ENCODE measurements at regions not wholly inside any gene's neighbourhood (a gene's known extent, or its start where the extent isn't known, plus 50 kb on each side); places are given as distances from the start of the nearest gene placed in this dataset.

DNA sequence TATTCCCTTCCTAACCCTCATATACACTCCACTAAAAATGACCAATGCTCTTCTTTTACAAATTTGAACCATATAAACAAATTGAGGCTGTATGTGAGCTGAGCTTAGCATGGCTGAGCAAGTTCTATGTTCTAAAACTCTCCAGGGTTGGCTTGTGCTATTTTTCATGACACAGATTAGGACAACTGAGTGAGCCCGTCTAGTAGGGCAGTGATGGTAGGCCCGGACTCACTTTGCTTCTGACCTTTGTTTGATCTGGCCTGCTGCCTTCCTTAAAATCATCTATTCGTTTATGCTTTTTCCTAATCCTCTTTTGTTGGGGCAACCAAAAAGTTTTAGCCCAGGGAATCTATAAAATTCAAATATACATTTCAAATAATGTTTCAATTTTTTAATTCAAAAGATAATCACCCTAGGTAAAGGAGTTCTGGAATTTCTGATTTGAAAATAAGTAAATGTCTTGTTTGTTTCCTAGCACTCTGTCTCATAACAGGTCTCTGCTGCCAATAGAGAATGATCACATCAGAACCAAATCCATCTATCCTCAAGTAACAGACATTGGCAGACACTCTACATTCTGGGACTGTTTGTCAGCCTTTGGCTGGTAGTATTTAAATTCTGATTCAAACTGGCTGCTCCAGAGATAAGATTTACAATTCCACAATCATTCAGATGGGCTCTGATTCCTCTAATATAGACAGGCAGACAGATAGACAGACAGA is 217.0 kb upstream of the TARS1 start:
- DNase-seq, result no peak

DNA sequence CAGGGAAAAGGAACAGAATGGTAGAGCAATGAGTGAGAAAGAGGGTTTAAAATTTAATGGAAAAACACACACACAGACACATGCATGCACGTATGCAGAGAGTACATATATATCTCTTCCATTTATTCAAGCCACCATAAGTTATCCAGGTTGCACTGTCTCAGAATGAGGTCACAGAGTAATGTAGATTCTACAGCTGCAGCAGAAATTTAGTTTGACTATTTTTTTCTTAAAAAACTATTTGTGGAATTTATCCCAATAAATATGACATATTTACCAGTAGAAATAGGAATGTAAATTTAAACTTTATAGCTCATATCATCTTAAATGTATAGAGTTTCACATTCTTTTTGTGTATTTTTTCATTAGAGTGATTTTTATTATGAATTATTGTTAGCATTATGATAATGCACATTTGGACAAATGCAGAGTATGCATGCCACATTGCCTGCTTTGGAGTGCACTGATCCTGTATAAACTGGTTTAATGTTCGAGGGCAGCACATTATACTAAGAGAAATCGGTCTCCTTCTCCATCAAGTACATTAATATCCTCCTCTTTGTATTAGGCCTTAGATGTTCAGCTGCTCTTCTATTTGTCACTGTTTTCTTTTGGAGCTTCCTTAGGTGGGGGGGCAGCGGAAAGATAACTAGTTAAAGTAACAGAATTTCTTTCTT is 216.3 kb upstream of the TARS1 start:
- DNase-seq, result no peak

DNA sequence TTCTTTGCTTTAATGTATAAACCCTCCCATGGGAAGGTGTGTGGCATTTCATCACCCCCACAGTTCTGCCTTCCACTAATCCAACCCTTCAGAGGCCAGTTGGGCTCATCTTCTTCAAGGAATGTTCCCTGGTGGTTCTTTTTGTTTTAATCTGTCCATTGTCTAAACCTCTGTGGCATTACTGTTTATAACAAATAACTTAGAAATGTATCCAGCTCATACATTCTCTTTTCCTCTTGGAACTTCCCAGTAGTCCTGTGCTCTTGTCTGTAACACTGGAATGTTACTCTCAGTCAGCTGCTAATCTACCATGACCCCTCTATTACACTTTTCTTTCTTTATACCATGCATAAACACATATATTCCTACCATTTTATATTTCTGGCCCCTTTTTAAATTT is 213.5 kb upstream of the TARS1 start:
- DNase-seq, result no peak

DNA sequence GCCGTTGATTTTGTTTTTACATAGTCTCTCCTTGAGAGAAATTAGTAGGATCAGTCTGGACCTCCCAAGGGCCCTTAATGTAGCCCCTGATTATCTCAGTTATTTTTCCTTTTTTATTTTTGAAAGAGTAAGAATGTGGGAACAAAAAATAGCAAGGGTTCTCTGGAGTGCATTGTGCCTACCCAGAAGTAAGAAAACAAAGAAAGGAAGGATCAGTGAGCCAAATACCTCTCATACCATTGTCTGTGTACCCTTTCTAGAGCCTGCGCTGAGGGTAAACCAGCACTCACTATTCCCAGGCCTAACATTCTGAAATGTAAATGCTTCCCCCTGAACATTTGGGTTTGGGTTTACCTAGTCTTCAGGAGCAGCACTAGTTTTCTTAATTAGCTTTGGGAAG is 213.0 kb upstream of the TARS1 start:
- DNase-seq, result no peak

DNA sequence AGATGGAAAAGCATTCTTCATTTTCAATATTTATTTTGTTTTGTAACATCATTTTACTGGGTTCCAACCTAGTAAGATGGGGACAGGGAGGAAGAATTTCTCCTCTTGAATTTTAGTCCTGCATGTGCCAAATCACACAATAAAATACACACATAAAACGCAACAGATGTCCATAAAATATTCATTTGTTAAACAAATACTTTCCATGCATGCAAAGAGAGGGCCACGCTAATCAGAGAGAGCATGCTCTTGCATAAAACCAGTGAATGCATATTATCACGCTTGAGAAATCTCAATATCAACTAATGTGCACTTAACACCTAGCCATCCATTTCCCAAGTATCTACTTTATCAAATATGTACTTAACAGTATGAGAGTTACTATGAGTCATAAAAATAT is 212.6 kb upstream of the TARS1 start:
- no peak for DNase-seq

DNA sequence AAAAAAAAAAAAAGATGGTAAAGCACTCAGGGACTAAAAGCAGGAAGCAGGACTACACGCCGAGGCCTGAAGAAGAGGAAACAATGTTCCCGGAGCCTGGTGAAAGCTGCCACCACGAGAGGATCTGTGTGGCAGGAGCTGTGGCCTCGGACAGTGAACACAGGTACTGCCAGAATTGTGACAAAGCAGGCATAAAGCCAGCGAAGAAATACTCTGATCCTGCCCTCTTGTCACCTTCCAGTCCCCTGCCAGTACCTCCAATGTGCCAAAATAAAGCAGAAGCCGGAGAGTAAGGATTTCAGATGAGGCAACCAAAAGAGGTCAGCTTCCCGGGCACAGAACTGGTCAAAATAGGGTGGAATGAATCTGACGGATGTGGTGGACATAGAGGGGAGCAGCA is 211.5 kb upstream of the TARS1 start:
- no peak for DNase-seq

DNA sequence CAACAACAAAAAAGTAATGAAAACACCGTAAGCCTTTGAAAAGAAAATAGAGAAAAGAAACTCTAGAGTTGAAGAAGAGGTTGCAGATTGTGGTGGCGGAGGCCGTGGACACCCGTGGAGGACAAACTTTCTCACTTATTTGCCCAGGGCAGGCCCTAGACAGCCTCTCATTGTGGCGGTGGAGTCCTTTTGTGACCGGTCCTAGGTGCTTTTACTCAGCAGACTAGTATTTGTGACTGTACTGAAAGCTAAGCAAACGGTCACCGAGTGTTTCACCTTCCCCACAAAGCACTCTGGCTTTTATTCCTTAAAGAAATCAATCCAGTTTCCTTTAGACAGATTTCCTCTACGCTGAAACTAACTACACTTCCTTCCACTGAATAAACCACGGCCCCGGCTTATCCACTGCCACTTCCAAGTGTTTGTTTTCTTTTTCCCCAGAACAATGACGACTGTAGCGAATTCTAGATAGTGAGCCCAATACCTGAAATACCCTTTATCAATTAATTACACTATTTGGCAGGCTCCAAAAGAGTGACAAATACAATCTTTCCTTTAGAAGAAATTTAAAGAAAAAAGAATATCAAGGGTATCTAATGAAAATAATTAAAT is 210.2 kb upstream of the TARS1 start:
- no peak for DNase-seq

DNA sequence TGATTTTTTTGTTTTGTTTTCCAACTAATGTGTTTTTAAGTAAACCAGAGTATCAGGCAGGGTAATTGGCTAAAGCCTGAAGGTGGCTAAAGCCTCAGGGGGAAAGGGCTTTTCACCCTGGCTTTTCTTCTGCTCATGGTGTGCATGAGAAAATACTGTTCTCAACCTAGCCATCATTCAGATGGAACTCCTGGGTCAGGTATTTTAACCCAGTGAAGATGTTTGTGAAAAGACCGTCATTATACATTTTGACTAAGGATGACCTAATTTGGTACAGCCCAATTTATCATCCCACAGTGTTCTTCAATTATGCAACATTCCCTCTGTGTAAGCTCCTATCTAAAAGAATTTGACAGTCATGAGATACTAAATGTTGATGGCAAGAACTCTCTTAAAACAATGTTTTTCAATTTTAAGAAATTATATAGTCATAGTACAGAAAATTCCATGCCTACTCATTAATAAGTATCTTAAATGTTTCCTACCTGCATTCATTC is 209.5 kb upstream of the TARS1 start:
- DNase-seq, result no peak

DNA sequence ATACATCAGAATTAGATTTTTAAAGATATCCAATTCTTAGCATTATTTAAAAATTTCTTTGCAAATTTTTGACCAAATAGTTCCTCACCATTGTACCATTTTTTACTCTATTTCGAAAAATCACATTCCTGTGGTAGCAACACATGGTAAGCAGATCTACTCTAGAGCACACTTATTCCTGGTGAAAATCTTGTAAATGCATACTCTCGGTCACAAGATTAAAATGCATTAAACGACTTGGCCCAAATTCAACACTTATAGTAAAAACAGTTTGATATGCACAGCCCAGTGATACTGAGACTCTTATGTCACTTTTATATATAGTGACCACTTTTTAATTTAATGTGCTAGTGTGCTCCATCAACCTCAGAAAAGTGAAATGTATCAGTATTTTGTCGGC is 208.8 kb upstream of the TARS1 start:
- no peak for DNase-seq

DNA sequence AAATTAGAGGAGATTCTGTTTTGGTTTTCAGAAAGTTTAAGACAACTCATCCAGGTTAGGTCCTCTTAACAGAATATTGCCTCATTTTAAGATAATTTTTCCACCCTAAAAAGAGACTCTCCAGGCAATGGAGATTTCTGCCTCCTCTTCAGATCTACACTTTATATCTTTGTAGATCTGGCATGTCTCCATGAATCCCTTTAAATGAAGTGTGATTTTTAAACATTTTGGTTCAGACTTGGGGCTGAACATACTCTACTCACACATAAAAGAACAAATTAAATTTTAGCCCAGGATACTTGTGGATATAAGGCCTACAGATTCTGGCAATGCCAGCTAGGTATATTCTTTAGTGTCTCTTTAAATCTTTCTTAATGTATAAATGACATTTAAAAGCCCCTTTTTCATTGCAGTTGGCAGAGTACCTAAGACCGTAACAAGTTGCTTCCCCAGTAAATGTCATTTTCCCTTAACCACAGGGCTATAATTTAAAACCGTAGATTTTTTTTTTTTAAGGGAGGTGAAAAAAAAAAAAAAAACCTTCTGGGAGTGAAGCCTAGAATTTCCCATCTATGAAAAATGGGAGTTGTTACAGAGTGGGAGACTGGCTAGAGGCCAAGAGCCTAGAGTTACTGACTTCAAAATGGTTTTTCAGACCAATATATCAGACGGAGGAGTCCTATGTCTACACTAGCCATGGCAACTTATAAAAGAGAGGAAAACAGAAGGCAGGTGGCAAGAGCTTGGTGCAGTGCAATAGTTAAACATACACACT is 207.8 kb upstream of the TARS1 start:
- DNase-seq, result no peak

DNA sequence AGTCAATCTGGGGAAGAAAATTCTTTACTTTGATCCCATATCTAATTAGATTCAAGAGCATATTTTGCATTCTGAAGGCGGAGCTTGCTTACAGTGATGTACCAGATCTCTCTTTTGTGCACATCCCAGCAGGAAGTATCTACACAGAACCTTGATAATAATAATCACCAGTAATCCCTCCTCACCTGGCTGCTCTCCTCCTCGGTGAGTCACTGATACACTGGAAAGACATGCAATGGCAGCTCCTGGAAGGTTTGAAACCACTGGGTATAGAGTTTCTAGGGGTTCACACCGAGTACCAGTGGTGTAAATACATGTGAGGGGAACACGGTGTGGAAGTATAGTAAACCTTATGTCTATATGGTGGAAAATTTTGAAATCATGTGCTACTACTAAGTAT is 205.5 kb upstream of the TARS1 start:
- DNase-seq, result no peak

DNA sequence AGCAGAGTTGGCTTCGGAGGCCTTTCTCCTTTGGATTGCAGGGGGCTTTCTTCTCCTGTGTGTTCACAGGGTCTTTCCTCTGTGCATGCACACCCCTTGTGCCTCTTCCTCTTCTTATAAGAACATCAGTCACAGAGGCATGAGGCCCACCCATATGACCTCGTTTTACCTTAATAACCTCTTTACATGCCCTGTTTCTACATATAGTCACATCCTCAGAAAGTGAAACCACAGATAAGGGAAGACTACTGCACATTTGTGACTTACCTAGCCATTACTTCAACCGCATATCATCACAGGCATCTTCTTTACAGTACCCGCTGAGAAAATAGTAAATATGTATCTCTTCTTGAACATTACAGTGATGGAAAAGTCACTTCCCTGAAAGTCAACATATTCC is 204.9 kb upstream of the TARS1 start:
- peak; percentile 2 for DNase-seq

DNA sequence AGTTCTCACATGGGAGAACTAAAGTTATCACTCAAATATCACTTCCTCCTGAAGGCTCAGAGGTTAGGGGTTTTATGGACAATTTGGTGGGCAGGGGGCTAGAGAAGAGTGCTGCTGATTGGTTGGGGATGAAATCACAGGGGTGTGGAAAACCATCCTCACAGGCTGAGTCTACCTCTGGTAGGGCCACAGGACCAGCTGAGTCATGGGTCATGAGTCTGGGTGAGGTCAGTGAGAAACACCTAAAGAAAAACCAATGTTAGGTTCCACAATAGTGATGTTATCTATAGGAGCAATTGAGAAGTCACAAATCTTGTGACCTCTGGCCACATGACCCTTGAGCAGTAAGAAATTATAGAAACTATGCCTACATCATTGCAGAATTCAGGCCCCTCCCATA is 203.3 kb upstream of the TARS1 start:
- no peak for DNase-seq

DNA sequence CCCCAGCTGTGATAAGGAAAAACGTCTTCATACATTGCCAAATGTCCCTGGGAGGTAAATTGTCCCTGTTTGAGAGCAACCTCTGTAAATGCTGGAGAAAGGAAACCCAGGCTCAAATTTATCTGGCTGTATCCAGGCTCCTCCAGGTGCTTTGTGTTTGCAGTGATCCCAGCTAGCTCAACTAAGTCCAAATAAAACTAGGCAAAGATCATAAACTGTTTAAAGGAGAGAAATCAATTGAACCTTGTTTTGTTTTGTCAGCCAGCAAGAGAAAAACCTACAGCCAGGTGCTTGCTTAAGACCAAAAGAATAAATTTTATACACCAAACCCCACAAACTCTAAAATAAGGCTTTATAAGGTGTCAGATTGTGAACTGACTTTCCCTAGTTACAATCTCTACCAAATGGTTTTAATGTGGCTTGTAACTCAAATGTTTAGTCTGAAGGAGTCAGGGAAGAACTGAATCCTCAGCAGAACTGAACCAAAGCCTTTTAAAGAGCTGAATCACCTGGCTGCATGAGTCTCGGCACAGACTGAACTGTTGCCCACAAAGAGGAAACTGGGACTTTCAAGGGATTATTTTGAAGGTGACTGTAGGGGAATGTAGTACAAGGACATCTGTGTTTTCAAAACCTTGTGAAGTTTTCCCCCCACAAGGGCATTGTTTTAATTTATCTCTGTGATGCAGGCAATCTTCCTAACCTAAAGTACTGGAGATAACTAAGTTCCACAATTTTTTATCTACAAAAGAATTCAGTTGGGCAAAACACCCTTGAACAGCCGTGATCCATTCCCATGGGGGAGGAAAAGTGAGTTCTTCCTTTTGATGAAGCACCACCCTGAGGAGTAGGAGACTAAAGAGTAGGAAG is 201.7 kb upstream of the TARS1 start:
- DNase-seq, result no peak

DNA sequence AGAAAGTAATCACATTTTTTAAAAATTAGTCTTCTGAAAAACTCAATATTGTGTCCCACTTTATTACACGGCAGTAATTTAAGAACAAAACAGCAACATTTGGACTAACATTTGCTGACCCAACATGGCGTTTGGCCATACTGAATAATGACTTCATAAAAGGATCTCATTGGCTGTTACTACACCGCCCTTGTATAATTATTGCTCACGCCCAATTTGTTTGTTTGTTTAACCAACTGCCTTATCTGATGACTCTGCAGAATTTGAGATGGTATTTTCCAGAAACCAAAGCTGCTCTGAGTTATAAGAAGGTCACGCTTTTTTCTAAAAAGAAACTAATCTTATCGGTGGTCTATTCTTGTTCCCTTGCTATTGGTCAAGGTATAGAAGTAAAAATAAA is 200.2 kb upstream of the TARS1 start:
- no peak for DNase-seq

DNA sequence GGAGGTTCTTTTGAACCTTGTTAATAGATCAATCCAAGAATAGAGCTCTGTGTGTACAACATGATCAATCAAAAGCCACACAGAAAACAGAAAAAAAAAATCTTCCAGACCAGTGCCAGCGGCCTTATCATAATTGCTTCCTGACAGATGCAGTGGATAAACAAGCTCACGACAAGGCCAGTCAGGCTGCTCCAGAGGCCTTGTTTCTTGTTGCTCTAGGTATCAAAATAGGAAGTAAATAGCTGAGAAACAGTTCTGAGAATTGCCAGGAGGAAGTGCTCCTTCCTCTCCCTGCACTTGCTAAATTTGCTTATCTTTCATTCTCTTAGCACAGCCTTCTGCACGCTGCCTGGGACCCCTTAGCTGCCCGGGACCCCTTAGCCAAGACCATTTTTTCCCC is 199.0 kb upstream of the TARS1 start:
- DNase-seq, result no peak

DNA sequence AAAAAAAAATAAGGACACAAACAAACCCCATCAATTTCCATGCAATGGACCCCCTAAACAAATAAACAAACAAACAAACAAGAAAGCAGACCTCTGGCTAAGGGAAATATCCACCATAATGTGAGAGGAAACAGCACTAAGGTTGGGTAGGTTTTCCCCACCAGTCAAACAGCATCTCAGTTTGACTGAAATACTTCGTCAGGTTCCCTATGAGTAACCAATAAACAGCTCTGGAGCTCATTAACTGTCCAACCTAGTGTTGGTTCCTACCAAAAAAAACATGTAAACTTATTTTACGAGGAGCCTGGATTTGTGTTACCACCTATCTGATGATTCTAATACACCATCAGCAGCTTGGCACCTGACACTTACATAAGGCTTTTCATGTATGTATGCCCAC is 198.5 kb upstream of the TARS1 start:
- DNase-seq, result no peak

DNA sequence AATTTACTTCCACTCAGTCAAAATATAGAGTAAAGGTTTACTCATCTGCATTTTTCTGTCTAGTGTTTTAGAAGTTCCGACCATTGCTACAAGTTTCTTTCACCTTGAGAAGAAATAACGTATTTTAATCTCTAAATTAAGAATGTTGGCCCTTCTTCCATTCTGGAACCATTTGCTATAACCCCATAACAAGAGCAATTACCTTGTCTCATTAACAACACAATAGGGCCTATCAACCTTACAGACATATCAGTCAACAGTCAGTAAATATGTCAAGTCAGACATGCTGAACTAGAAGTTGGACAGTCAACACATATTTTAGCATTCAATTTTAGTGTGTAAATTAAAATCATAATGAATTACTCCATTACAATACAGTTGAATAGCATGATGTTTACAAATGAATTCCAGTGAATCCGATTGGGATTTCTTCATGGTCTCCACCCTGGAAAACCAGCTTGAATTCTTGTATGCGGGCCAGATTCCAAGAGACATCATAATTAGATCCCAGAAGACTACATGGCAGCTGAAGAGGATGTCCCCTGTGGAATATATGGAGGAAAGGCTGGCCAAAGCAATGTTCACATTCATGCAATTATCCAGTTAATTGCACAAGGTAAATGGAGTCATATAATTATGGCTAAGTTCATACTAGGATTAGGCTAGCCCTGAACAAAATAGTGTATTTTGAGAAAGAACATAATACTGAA is 196.2 kb upstream of the TARS1 start:
- no peak for DNase-seq

DNA sequence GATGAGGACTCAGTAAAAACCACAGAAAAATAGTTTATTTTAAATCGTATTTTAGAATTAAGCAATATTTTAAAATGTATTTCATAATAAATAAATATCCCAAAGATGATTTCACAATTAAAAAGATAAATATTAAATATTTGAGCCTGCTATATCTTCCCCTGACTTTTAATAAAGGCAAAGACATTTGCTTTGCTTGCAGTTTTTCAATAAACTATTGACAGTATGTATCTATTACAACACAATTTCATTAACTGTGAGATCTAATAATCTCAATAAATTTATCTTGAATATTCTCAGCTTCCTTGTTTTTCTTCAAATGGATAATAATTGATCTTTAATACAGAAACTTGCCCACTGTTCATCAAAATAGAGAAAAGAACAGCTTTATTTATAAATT is 186.2 kb upstream of the TARS1 start:
- DNase-seq, result no peak

DNA sequence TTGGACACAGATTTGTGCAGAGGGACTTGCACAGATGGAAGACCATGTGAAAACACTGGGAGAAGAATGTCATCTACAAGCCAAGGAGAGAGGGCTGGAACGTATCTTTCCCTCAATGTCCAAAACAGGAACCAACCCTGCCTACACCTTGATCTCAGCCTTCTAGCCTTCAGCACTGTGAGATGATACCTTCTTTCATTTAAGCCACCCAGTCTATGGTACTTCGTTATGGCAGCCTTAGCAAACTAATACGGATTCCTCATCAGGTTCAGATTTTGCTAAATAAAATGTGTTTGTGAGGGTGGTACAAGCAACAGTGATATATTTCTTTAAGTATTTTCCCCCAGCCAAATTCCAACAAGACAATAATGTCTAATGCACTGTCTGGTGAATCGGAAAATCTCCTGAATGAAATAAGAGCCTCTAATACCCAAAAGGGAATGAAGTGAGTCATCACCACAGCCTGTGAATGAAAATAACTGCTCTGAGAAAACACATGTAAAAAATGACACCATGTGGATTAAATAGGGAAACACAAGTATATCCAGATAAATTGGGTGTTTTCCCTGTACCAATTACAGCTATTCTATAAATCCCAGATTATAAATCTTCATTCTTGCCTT is 182.8 kb upstream of the TARS1 start:
- DNase-seq, result no peak

DNA sequence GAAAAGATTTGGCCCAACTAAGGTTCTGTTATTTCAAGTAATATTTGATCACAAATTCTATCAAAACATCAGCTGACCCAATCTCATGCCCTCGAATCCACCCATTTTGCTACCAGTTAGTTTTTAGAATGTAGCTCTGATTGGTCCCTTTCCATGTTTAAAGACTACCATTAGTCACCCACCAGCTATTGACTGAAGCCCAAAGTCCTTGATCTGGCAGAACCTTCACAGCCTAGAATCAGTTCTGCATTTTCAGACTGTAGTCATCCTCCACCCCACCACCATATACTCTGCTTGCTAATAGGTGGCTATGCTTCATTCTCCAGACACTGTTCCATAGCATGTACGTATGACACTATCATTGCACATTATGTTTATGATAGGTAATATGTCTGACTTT is 182.2 kb upstream of the TARS1 start:
- DNase-seq, result no peak

Measured in central memory CD4-positive, alpha-beta T cell (primary cell).